CD14-positive monocyte (primary cell): ENCODE measurements at regions not wholly inside any gene's neighbourhood (a gene's known extent, or its start where the extent isn't known, plus 50 kb on each side); places are given as distances from the start of the nearest gene placed in this dataset.

Experiments used
- DNase-seq, 3 donors: peaks; one replicate each; pipeline ENCODE4 v3.0.0-alpha.2; 2011 to 2022
- H2AFZ ChIP-seq: 2 replicates; pipeline ENCODE4 v1.6.0; 2012; ENCODE audit warnings: mild to moderate bottlenecking, low read depth, low read length, inconsistent platforms; ENCODE audit not compliant: insufficient read depth, poor library complexity, severe bottlenecking
- H3K27ac ChIP-seq, 2 donors: 1 replicate in 1 of 2; 2 replicates in 1 of 2; pipeline ENCODE4 v1.5.1; 2012 to 2013; ENCODE audit warnings: low read length in 2 of 2, control low read depth in 1 of 2, inconsistent platforms in 1 of 2, low read depth in 1 of 2, mild to moderate bottlenecking in 1 of 2
- H3K27me3 ChIP-seq, 2 donors: one replicate each; pipeline versions ENCODE4 v1.6.0 to v1.6.1; 2011 to 2013; ENCODE audit warnings: low read length in 2 of 2; ENCODE audit not compliant: control insufficient read depth in 2 of 2, insufficient read depth in 2 of 2
- H3K36me3 ChIP-seq, 2 donors: replicated peaks in 1 of 2; 1 replicate in 1 of 2; 2 replicates in 1 of 2; pipeline versions ENCODE4 v1.5.1 to v1.6.1; 2012 to 2013; ENCODE audit warnings: low read length in 2 of 2, control low read depth in 1 of 2, inconsistent platforms in 1 of 2, mild to moderate bottlenecking in 1 of 2; ENCODE audit not compliant: insufficient read depth in 2 of 2, control insufficient read depth in 1 of 2
- H3K4me1 ChIP-seq, 2 donors: 1 replicate in 1 of 2; 2 replicates in 1 of 2; pipeline versions ENCODE4 v1.5.1 to v1.6.1; 2012 to 2013; ENCODE audit warnings: low read length in 2 of 2, control low read depth in 1 of 2, inconsistent platforms in 1 of 2, mild to moderate bottlenecking in 1 of 2, moderate library complexity in 1 of 2; ENCODE audit not compliant: insufficient read depth in 2 of 2, control insufficient read depth in 1 of 2
- H3K4me2 ChIP-seq: replicated peaks from 2 replicates; pipeline ENCODE3; 2012; ENCODE audit warnings: low read length, moderate library complexity, mild to moderate bottlenecking; ENCODE audit not compliant: poor library complexity, severe bottlenecking; ENCODE audit errors: extremely low read depth
- H3K4me3 ChIP-seq, 3 experiments: fragments of 200-600 bp in 1 of 3; sonication (generic) in 1 of 3; replicated peaks in 1 of 3; 1 replicate in 2 of 3; 2 replicates in 1 of 3; pipeline ENCODE4 v1.5.1; 2011 to 2013; ENCODE audit warnings: low read length in 3 of 3, mild to moderate bottlenecking in 3 of 3, control low read depth in 2 of 3, low read depth in 2 of 3, inconsistent platforms in 1 of 3, moderate library complexity in 1 of 3
- H3K79me2 ChIP-seq: 2 replicates; pipeline ENCODE4 v1.6.0; 2012; ENCODE audit warnings: mild to moderate bottlenecking, control low read depth, inconsistent platforms, low read length, moderate library complexity; ENCODE audit not compliant: insufficient read depth
- H3K9ac ChIP-seq: 2 replicates; pipeline ENCODE4 v1.6.0; 2017; ENCODE audit warnings: low read length, mild to moderate bottlenecking; ENCODE audit not compliant: insufficient read depth, poor library complexity, severe bottlenecking
- H3K9me3 ChIP-seq, 2 donors: replicated peaks in 1 of 2; 1 replicate in 1 of 2; 2 replicates in 1 of 2; pipeline versions ENCODE4 v1.5.1 to v1.6.1; 2012 to 2013; ENCODE audit warnings: low read length in 2 of 2, control low read depth in 1 of 2; ENCODE audit not compliant: control insufficient read depth in 1 of 2, insufficient read depth in 1 of 2
- H4K20me1 ChIP-seq: 2 replicates; pipeline ENCODE4 v1.6.0; 2012; ENCODE audit warnings: mild to moderate bottlenecking, low read length, control low read depth, moderate library complexity; ENCODE audit not compliant: insufficient read depth
- H3K27ac Mint-ChIP-seq, 7 donors: one replicate each; pipeline ENCODE4 v1.8.0; 2020; ENCODE audit warnings: mild to moderate bottlenecking in 7 of 7, mixed read lengths in 7 of 7, moderate library complexity in 6 of 7, inconsistent platforms in 2 of 7
- H3K27me3 Mint-ChIP-seq, 3 donors: one replicate each; pipeline ENCODE4 v1.8.0; 2021 to 2022; ENCODE audit warnings: low read depth in 3 of 3, mild to moderate bottlenecking in 3 of 3, mixed read lengths in 3 of 3, moderate library complexity in 3 of 3, inconsistent platforms in 1 of 3
- H3K36me3 Mint-ChIP-seq, 2 donors: one replicate each; pipeline ENCODE4 v1.8.0; 2020; ENCODE audit warnings: mixed read lengths in 2 of 2, inconsistent platforms in 1 of 2, mild to moderate bottlenecking in 1 of 2
- H3K4me1 Mint-ChIP-seq: one replicate; pipeline ENCODE4 v1.8.0; 2020; ENCODE audit warnings: mild to moderate bottlenecking, mixed read lengths
- H3K4me3 Mint-ChIP-seq, 2 donors: one replicate each; pipeline ENCODE4 v1.8.0; 2020; ENCODE audit warnings: mild to moderate bottlenecking in 2 of 2, mixed read lengths in 2 of 2, moderate library complexity in 1 of 2
- H3K9me3 Mint-ChIP-seq, 7 donors: one replicate each; pipeline ENCODE4 v1.8.0; 2020 to 2022; ENCODE audit warnings: mixed read lengths in 7 of 7, mild to moderate bottlenecking in 6 of 7, moderate library complexity in 6 of 7, inconsistent platforms in 2 of 7
- CTCF ChIP-seq: fragments of 200-600 bp; IDR thresholded peaks from one replicate; pipeline ENCODE4 v1.8.0; 2022; ENCODE audit warnings: antibody characterized with exemption, mild to moderate bottlenecking
- WGBS: methylation state at CpG from one replicate; pipeline ENCODE4 v1.1.5; 2013; ENCODE audit warnings: missing lambda C conversion rate; ENCODE audit not compliant: insufficient coverage; 5-methylcytosine and 5-hydroxymethylcytosine counted together
- intact Hi-C, 2 donors: fragments of 100-400 bp; cut with micrococcal nuclease; formaldehyde crosslinking; loops; one replicate each; pipeline versions ENCODE4 v1.15.0 to v1.15.1; 2023

- Histone ChIP-seq H3K9me3 (no peaks in the 10 kb centered on the region), H3K27ac (no peak overlapping the region), H3K27me3 (no peaks in the 10 kb centered on the region), H3K4me1 (peaks cover 10% of the 10 kb centered on the region in 2 donors), H3K36me3 (no peaks in the 10 kb centered on the region), H3K4me3 (no peak overlapping the region), H2AFZ (no peak overlapping the region), H3K79me2 (no peaks in the 10 kb centered on the region), H4K20me1 (no peaks in the 10 kb centered on the region), H3K4me2 (no peak overlapping the region), H3K9ac (no peak overlapping the region)
- no peak for DNase-seq
- peaks cover 16% of the 10 kb centered on the region for H3K4me1 Mint-ChIP-seq
- WGBS, result 97% methylated on average over 3 of the region's 4 CpGs
- intact Hi-C loops, result no loop called here
- no peaks in the 10 kb centered on the region for H3K9me3 Mint-ChIP-seq
- H3K36me3 Mint-ChIP-seq, result no peaks in the 10 kb centered on the region
- no peak overlapping the region for H3K4me3 Mint-ChIP-seq
- H3K27me3 Mint-ChIP-seq, result peaks cover 0 to 6% (median 2%) of the 10 kb centered on the region in 3 donors
- no peak for TF ChIP-seq CTCF
- peak overlapping the region in 1 of 7 donors; percentile 10 for H3K27ac Mint-ChIP-seq
Measured at GRCh38 chr1:221875004-221875330, 133.1 kb upstream of the DUSP10 start.

GRCh38 chr1:221874285-221875003 lies 132.6 kb upstream of the DUSP10 start:
- Histone ChIP-seq H3K9me3 (no peaks in the 10 kb centered on the region), H3K36me3 (no peaks in the 10 kb centered on the region), H3K79me2 (no peaks in the 10 kb centered on the region), H4K20me1 (no peaks in the 10 kb centered on the region), H2AFZ (no peak overlapping the region), H3K27me3 (no peaks in the 10 kb centered on the region), H3K4me3 (no peak overlapping the region), H3K27ac (no peak overlapping the region), H3K4me2 (no peak overlapping the region), H3K9ac (no peak overlapping the region), H3K4me1 (peaks cover 10% of the 10 kb centered on the region in 2 donors)
- intact Hi-C loops, result no loop called here
- peaks cover 16% of the 10 kb centered on the region for H3K4me1 Mint-ChIP-seq
- H3K27me3 Mint-ChIP-seq, result peaks cover 0 to 6% (median 2%) of the 10 kb centered on the region in 3 donors
- no peaks in the 10 kb centered on the region for H3K36me3 Mint-ChIP-seq
- H3K27ac Mint-ChIP-seq, result no peak overlapping the region
- 94% methylated on average over 3 of the region's 3 CpGs for WGBS
- TF ChIP-seq CTCF, result no peak
- no peak for DNase-seq
- no peaks in the 10 kb centered on the region for H3K9me3 Mint-ChIP-seq
- no peak overlapping the region for H3K4me3 Mint-ChIP-seq
